Suprapubic skin (tissue), 4 donors: ENCODE measurements at regions not wholly inside any gene's neighbourhood (a gene's known extent, or its start where the extent isn't known, plus 50 kb on each side); places are given as distances from the start of the nearest gene placed in this dataset.

Source experiments
- DNase-seq, 2 donors: peaks; one replicate each; pipeline ENCODE4 v3.0.0-alpha.2; 2019; ENCODE audit warnings: low spot score in 2 of 2
- H3K27ac ChIP-seq: fragments of 200-600 bp; sonication (generic); one replicate; pipeline ENCODE4 v1.5.1; 2019
- H3K27me3 ChIP-seq: fragments of 200-600 bp; sonication (generic); one replicate; pipeline ENCODE4 v1.5.1; 2019
- H3K36me3 ChIP-seq: fragments of 200-600 bp; sonication (generic); one replicate; pipeline ENCODE4 v1.5.1; 2019
- H3K4me1 ChIP-seq: fragments of 200-600 bp; sonication (generic); one replicate; pipeline ENCODE4 v1.5.1; 2019
- H3K4me3 ChIP-seq: fragments of 200-600 bp; sonication (generic); one replicate; pipeline ENCODE4 v1.5.1; 2019; ENCODE audit warnings: mild to moderate bottlenecking
- H3K9me3 ChIP-seq: fragments of 200-600 bp; sonication (generic); one replicate; pipeline ENCODE4 v1.5.1; 2019
- EP300 ChIP-seq: sonication (generic); formaldehyde crosslinking; IDR thresholded peaks from one replicate; pipeline ENCODE4 v1.6.1; 2017; ENCODE audit warnings: antibody characterized with exemption
- POLR2A ChIP-seq, 2 donors: fragments of 450-650 bp; IDR thresholded peaks; one replicate each; pipeline ENCODE4 v1.6.1; 2017; ENCODE audit warnings: antibody characterized with exemption in 2 of 2, mild to moderate bottlenecking in 2 of 2, moderate library complexity in 2 of 2
- POLR2AphosphoS5 ChIP-seq, 3 donors: sonication (generic); formaldehyde crosslinking; IDR thresholded peaks; one replicate each; pipeline ENCODE4 v1.6.1; 2017; ENCODE audit warnings: antibody characterized with exemption in 3 of 3
- WGBS: methylation state at CpG from one replicate; pipeline ENCODE4 v1.1.5; 2018; 5-methylcytosine and 5-hydroxymethylcytosine counted together
- TF ChIP-seq, protein P1 (sequence below), 2 donors: fragments of 200-600 bp in 1 of 2; fragments of 450-650 bp in 1 of 2; sonication (generic) in 1 of 2; IDR thresholded peaks; one replicate each; pipeline ENCODE4 v1.5.1; 2016 to 2019; ENCODE audit warnings: antibody characterized with exemption in 2 of 2, mild to moderate bottlenecking in 1 of 2, moderate library complexity in 1 of 2

DNA sequence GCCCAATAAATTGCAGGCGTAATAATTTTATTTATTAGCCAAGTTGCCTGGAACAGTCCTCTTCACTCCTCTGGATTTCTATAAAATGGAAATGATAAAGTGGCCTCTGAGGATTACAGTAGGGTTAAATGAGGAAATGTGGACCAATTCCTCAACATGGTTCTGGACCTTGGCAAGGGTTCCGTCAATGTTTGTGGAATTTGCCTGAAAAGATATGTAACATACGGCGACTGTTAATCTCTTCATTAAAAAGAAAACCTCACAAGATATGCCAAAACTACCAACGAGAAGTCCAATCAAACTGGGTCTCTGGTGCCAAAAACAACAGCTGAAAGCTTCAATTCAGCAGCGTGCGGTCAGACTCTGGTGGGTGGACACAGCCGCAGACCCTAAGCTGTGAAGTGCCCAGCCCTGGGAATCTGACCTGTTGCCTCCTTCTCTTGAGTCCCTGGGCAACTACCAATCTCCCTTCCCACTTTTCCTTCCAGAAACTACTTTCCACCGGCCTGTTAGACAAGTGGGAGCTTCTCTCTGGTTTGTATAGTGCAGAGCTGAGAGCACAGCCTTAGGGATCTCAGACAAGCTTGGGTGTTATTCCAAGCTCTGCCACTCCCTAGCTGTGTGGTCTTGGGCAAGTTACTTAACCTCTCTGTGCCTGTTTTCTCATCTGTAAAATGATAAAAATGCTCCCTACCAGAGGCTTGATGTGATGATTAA lies 190.5 kb upstream of the GSC start:
- TF ChIP-seq EP300 = no peak
- TF ChIP-seq POLR2AphosphoS5 (IDR thresholded peaks at IDR 0.05) = no peak
- no peak for TF ChIP-seq POLR2A (IDR thresholded peaks at IDR 0.05)
- TF ChIP-seq, protein P1, sequence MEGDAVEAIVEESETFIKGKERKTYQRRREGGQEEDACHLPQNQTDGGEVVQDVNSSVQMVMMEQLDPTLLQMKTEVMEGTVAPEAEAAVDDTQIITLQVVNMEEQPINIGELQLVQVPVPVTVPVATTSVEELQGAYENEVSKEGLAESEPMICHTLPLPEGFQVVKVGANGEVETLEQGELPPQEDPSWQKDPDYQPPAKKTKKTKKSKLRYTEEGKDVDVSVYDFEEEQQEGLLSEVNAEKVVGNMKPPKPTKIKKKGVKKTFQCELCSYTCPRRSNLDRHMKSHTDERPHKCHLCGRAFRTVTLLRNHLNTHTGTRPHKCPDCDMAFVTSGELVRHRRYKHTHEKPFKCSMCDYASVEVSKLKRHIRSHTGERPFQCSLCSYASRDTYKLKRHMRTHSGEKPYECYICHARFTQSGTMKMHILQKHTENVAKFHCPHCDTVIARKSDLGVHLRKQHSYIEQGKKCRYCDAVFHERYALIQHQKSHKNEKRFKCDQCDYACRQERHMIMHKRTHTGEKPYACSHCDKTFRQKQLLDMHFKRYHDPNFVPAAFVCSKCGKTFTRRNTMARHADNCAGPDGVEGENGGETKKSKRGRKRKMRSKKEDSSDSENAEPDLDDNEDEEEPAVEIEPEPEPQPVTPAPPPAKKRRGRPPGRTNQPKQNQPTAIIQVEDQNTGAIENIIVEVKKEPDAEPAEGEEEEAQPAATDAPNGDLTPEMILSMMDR (IDR thresholded peaks at IDR 0.05) = no peak
- no peaks in the 10 kb centered on the region for H3K36me3 ChIP-seq
- H3K4me1 ChIP-seq = no peaks in the 10 kb centered on the region
- no peak overlapping the region for H3K4me3 ChIP-seq
- H3K27ac ChIP-seq = no peak overlapping the region
- WGBS = 66% methylated on average over 9 of the region's 9 CpGs
- no peaks in the 10 kb centered on the region for H3K9me3 ChIP-seq
- H3K27me3 ChIP-seq = peaks cover 19% of the 10 kb centered on the region
- DNase-seq = no peak

DNA sequence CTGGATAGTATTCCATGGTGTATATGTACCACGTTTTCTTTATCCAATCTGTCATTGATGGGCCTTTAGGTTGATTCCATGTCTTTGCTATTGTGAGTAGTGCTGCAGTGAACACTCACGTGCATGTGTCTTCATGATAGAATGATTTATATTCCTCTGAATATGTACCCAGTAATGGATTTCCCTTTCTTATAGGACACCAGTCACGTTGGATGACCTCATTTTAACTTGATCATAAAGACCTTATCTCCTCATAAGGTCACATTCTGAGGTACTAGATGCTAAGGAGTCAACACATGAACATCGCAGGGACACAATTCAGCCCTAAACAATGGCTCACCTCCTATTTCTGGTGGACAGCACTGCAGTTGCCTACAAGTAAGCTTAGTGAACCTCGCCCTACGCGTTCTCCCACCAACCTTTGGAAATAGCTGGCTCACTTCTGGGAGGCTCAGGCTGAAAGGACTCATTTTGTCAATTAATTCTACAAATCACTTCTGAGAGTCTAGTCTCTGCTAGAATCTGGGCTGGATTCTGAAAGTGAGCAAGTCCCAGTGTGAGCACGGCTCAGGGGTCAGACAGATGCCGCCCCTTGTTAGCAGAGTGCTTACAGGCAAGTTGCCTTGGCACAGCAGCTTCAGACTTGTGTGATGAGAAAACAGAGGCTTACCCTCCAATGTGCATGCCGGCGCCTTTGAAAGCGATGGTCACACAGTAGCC lies 183.8 kb upstream of the GSC start:
- TF ChIP-seq, protein P1 (IDR thresholded peaks at IDR 0.05) = no peak
- TF ChIP-seq POLR2A (IDR thresholded peaks at IDR 0.05) = no peak
- TF ChIP-seq POLR2AphosphoS5 (IDR thresholded peaks at IDR 0.05) = no peak
- no peak for TF ChIP-seq EP300
- Histone ChIP-seq H3K4me1 (no peaks in the 10 kb centered on the region), H3K36me3 (no peaks in the 10 kb centered on the region), H3K9me3 (no peaks in the 10 kb centered on the region), H3K27ac (no peak overlapping the region), H3K27me3 (no peaks in the 10 kb centered on the region), H3K4me3 (no peak overlapping the region)
- DNase-seq = no peak
- 84% methylated on average over 12 of the region's 12 CpGs for WGBS

DNA sequence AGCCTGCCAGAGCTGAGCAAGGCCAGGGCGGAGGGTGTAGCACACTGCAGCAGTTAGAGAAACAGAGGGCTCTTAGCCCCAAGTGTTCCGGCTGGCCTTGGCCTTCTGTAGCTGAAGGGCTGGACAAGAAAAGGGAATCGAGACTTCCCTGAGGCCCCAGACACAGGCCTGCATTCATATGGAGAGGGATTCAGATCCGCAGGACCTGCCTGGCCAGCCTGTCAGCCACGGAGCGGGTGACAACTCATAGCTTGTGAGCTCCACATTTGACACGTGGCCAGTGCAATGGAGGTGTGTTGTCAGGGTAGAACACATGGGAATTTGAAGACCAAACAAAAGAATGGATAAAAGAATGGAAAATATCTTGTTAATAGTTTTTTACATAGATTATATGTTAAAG lies 182.2 kb upstream of the GSC start:
- Histone ChIP-seq H3K4me1 (no peaks in the 10 kb centered on the region), H3K9me3 (no peaks in the 10 kb centered on the region), H3K4me3 (no peak overlapping the region), H3K27ac (no peak overlapping the region), H3K36me3 (no peaks in the 10 kb centered on the region), H3K27me3 (no peaks in the 10 kb centered on the region)
- no peak for DNase-seq
- 61% methylated on average over 7 of the region's 7 CpGs for WGBS
- TF ChIP-seq POLR2AphosphoS5 (IDR thresholded peaks at IDR 0.05) (no peak), POLR2A (IDR thresholded peaks at IDR 0.05) (no peak)
- TF ChIP-seq, protein P1 (IDR thresholded peaks at IDR 0.05) = no peak

DNA sequence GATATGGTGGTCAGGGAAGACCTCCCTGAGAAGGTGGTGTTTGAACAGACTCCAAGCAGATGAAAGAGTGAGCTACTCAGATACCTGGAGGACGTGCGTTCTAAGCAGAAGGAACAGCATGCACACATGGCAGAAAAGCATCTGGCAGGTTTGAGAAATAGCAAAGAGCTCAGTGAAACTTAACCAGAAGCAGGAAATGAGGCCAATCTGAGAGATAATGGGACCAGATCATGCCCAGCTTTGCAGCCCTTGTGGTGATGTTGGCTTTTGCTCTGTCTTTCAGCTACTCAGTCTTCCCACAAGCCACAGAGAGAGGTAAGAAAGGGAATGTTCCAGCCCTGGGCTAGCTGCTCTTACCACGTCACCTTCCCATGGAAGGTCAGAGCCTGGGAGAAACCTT lies 176.3 kb upstream of the GSC start:
- Histone ChIP-seq H3K36me3 (no peaks in the 10 kb centered on the region), H3K4me3 (no peak overlapping the region), H3K27me3 (no peaks in the 10 kb centered on the region), H3K9me3 (no peaks in the 10 kb centered on the region), H3K27ac (no peak overlapping the region), H3K4me1 (no peaks in the 10 kb centered on the region)
- 82% methylated on average over 3 of the region's 3 CpGs for WGBS
- TF ChIP-seq, protein P1 (IDR thresholded peaks at IDR 0.05) = no peak
- TF ChIP-seq POLR2AphosphoS5 (IDR thresholded peaks at IDR 0.05) = no peak
- TF ChIP-seq POLR2A (IDR thresholded peaks at IDR 0.05) = no peak
- no peak for TF ChIP-seq EP300
- no peak for DNase-seq

DNA sequence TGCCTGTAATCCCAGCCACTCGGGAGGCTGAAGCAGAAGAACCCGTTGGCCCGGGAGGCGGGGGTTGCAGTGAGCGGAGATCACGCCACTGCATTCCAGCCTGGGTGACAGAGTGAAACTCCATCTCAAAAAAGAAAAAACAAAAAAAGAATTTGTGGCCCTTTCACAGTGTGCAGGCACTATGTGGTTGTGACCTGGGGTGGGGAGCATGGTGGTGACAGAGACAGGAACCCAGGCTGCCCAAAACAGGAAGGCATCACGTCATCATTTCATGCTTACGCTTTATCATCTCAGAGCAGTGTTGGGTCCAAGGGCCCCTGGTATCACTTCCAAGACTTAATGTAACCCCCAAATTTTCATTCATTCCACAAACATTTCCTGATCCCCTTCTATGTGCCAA lies 175.7 kb upstream of the GSC start:
- H3K4me1 ChIP-seq = no peaks in the 10 kb centered on the region
- 90% methylated on average over 8 of the region's 8 CpGs for WGBS
- no peak for DNase-seq
- H3K27me3 ChIP-seq = no peaks in the 10 kb centered on the region
- TF ChIP-seq POLR2A (IDR thresholded peaks at IDR 0.05) (no peak), EP300 (no peak), POLR2AphosphoS5 (IDR thresholded peaks at IDR 0.05) (no peak)
- TF ChIP-seq, protein P1 (IDR thresholded peaks at IDR 0.05) = no peak
- H3K36me3 ChIP-seq = no peaks in the 10 kb centered on the region
- H3K9me3 ChIP-seq = no peaks in the 10 kb centered on the region
- H3K4me3 ChIP-seq = no peak overlapping the region
- H3K27ac ChIP-seq = no peak overlapping the region
